Suprapubic skin (tissue), 4 donors: ENCODE measurements at regions not wholly inside any gene's neighbourhood (a gene's known extent, or its start where the extent isn't known, plus 50 kb on each side); places are given as distances from the start of the nearest gene placed in this dataset.

Source experiments
- CTCF ChIP-seq, 2 donors: fragments of 200-600 bp in 1 of 2; fragments of 450-650 bp in 1 of 2; sonication (generic) in 1 of 2; IDR thresholded peaks; one replicate each; pipeline ENCODE4 v1.5.1; 2016 to 2019; ENCODE audit warnings: antibody characterized with exemption in 2 of 2, mild to moderate bottlenecking in 1 of 2, moderate library complexity in 1 of 2
- POLR2A ChIP-seq, 2 donors: fragments of 450-650 bp; IDR thresholded peaks; one replicate each; pipeline ENCODE4 v1.6.1; 2017; ENCODE audit warnings: antibody characterized with exemption in 2 of 2, mild to moderate bottlenecking in 2 of 2, moderate library complexity in 2 of 2
- POLR2AphosphoS5 ChIP-seq, 3 donors: sonication (generic); formaldehyde crosslinking; IDR thresholded peaks; one replicate each; pipeline ENCODE4 v1.6.1; 2017; ENCODE audit warnings: antibody characterized with exemption in 3 of 3

- TF ChIP-seq POLR2A (IDR thresholded peaks at IDR 0.05): no peak
- TF ChIP-seq CTCF (IDR thresholded peaks at IDR 0.05): no peak
- TF ChIP-seq POLR2AphosphoS5 (IDR thresholded peaks at IDR 0.05): no peak
Measured at GRCh38 chr3:103803787-103804186, 1369.0 kb downstream of the ZPLD1 start.
